GM06990 (cell line): ENCODE measurements at regions not wholly inside any gene's neighbourhood (a gene's known extent, or its start where the extent isn't known, plus 50 kb on each side); places are given as distances from the start of the nearest gene placed in this dataset.
A peak's percentile ranks its signal among the peaks of the same experiment; 100 is the strongest.

Source experiments
- DNase-seq: peaks from one replicate; pipeline ENCODE4 v3.0.0-alpha.2; 2011; ENCODE audit not compliant: insufficient read length; ENCODE audit errors: extremely low read depth
- H3K27me3 ChIP-seq: replicated peaks from 2 replicates; pipeline ENCODE4 v1.6.0; 2011; ENCODE audit warnings: low read length; ENCODE audit not compliant: control insufficient read depth, insufficient read depth
- H3K36me3 ChIP-seq: 2 replicates; pipeline ENCODE4 v1.5.1; 2011; ENCODE audit warnings: low read length; ENCODE audit not compliant: control insufficient read depth, insufficient read depth
- H3K4me3 ChIP-seq: replicated peaks from 2 replicates; pipeline ENCODE4 v1.5.1; 2011; ENCODE audit warnings: low read depth, mild to moderate bottlenecking, control low read depth, low read length
- TF ChIP-seq, protein P1 (sequence below): IDR thresholded peaks from 2 replicates; pipeline ENCODE4 v1.5.1; 2011; ENCODE audit warnings: low read length, control low read depth, mild to moderate bottlenecking, inconsistent platforms; ENCODE audit not compliant: insufficient read depth, poor library complexity, severe bottlenecking

DNA sequence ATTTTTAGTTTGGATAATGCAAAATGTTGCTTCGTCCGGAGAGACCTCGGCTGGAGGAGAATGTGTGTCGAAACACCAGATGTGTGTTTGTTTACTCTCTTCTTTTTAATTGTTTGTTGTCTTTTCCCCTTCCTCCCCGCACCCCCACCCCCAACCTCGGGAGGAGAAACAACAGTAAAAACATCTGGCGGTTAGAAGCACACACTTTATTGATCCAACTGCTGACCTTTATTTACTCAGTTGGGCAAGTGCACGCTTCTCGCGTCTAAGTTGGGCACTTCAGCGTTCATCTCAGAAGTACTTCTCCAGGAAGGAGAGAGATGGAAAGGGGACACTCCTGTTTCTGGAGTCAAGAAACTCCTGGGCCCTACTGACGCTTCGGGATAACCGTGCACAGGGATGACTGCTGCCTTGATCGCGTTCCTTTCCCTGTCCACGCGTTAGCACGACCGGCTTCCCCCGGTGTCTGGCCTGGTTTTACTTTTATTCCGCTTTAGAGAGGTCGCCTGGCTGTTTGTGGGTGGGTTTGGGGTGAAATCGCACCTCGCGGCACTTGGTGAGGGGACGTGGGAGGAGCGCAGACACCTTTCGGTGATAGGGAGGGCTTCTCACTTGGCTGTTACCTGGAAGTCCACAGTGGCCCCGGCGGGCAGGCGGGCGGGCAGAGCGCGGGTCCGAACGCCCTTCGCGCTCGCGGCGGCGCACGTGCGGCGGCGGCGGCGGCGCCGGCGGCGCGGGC is 168.3 kb upstream of the PPP1R3A start:
- no peak for DNase-seq
- Histone ChIP-seq H3K4me3 (no peak overlapping the region), H3K36me3 (no peaks in the 10 kb centered on the region), H3K27me3 (no peaks in the 10 kb centered on the region; the same call in 1 of the 2 replicates)
- TF ChIP-seq, protein P1, sequence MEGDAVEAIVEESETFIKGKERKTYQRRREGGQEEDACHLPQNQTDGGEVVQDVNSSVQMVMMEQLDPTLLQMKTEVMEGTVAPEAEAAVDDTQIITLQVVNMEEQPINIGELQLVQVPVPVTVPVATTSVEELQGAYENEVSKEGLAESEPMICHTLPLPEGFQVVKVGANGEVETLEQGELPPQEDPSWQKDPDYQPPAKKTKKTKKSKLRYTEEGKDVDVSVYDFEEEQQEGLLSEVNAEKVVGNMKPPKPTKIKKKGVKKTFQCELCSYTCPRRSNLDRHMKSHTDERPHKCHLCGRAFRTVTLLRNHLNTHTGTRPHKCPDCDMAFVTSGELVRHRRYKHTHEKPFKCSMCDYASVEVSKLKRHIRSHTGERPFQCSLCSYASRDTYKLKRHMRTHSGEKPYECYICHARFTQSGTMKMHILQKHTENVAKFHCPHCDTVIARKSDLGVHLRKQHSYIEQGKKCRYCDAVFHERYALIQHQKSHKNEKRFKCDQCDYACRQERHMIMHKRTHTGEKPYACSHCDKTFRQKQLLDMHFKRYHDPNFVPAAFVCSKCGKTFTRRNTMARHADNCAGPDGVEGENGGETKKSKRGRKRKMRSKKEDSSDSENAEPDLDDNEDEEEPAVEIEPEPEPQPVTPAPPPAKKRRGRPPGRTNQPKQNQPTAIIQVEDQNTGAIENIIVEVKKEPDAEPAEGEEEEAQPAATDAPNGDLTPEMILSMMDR = no peak

DNA sequence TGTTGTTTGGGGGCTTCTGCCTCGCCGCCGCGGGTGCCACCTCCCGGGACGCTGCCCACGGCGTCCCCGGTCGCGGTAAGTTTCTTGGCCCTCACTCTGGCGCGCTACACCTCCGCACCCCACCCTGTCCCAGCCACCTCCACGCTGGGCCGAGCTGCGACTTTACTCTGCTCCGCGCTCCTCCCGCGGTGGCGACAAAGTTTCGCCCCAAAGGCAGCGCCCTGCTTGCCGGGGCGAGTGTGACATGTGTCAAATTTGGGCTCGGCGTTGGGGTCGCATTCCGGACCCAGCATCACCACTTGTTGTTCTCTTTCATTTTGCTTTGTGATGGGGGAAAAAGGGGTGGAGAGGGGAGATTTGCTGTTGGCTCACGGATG is 167.7 kb upstream of the PPP1R3A start:
- DNase-seq = peak; percentile 35
- peak overlapping the region; percentile 66 for H3K4me3 ChIP-seq
- TF ChIP-seq, protein P1 = no peak
- no peaks in the 10 kb centered on the region; the same call in 1 of the 2 replicates for H3K27me3 ChIP-seq
- H3K36me3 ChIP-seq = no peaks in the 10 kb centered on the region

DNA sequence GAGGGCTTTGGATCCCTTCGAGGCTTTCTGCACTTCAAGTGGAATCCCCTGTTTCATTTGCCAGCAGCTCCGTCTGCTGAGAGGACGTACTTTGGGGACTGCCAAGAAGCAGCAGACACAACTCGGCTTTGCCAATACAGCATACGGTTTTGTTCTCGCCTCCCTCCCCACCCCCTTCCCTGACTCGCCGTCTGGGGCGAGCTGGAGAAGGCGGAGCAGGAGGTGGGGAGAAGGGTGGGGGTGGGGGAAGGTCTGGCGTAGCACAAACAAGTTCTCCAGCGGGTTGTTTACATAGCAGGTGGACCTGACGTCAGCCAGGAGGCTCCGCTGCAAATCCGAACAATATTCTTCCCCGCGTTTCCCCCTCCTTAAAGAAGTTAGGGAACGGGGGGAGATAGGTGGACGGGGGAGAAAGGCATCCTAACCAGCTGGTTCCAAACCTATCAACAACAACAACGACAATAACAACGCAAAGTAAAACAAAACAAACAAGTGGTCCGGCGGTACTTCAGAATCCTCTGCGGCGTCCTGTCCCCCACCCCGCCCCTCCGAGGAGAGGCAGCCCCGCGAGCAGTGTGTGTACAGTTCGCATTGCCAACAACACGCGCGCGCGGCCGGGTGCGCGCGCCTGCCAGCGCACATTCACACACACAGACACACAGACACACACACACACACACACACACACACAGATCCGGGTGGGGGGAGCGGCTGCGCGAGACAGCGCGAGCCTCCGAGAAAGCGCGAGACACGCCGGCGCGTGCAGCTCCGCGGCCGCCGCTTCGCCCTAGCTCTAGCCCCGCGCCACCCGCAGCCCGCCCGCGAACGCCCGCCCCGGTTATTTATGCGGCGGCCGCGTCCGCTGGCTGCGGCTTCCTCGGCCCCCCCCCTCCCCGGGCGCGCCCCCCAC is 167.0 kb upstream of the PPP1R3A start:
- H3K27me3 ChIP-seq = no peaks in the 10 kb centered on the region; the same call in 1 of the 2 replicates
- no peaks in the 10 kb centered on the region for H3K36me3 ChIP-seq
- H3K4me3 ChIP-seq = peak overlapping the region; percentile 66
- peak; percentile 73 for DNase-seq
- TF ChIP-seq, protein P1 = no peak

DNA sequence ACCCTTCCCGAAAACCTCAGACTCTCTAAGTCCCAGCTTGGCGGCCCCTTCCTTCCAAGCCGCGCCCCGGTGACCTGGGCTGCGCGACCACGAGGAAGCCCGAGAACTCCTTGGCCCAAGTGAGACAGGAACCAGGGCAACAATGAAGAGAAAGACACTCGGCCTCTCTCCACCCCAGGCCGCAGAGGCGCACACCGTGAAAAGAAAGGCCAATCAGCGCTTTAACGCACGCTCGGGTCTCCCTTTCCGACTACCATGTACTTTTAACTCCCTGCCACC is 166.4 kb upstream of the PPP1R3A start:
- TF ChIP-seq, protein P1 = no peak

DNA sequence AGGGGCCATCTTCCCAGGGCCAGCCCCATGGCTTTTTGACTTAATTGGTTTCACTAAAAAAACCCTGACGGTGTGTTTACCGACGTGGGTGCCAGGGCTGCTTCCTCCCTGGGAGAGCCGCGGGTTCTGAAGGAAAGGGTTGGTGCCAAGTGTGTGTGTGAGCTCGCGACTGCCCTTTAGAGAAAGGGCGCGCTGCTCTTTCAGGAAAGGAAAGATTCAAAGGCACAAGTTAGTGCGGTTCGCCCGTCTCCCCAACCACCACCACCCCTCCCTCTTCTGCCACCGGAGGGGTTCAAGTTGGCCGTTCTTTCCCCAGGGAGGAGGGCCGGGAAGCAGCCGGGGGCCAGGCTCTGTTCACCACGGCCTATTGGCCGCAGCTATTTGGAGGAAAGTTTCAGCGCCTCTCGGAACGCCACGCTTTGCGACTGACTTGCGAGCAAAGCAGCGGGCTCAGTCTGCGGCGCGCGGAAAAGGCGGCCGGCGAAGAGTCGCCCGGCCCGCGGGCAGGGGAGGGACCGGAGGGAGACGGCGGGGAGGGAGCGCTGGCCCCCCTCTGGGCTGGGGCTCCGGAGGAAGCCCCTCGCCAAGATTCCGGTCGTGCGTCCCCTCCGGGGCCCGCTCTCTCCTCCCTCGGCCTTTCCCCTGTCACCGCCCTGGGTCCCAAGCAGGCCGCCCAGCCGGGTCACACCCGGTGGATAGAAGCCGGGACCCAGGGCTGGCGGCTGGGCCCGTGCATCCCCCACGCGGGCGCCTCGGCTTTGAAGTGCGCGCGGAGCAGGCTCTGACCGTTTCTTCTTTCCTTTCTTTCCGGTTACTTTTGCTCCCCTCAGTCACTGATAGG is 165.9 kb upstream of the PPP1R3A start:
- DNase-seq = peak; percentile 54
- H3K4me3 ChIP-seq = peak overlapping the region; percentile 66
- TF ChIP-seq, protein P1 = no peak
- H3K27me3 ChIP-seq = no peaks in the 10 kb centered on the region; the same call in 1 of the 2 replicates
- H3K36me3 ChIP-seq = no peaks in the 10 kb centered on the region

More for the DNA sequence above, 166.4 kb upstream of the PPP1R3A start:
- H3K4me3 ChIP-seq = peak overlapping the region; percentile 66
- no peaks in the 10 kb centered on the region; the same call in 1 of the 2 replicates for H3K27me3 ChIP-seq
- DNase-seq = no peak
- no peaks in the 10 kb centered on the region for H3K36me3 ChIP-seq
